Retina (tissue), 1 donor: ENCODE measurements at regions not wholly inside any gene's neighbourhood (a gene's known extent, or its start where the extent isn't known, plus 50 kb on each side); places are given as distances from the start of the nearest gene placed in this dataset.
A peak's percentile ranks its signal among the peaks of the same experiment; 100 is the strongest.
"Not testable (repeated sequence)": the region's sequence is repeated elsewhere in the genome, so short reads cannot be mapped to it uniquely, and the experiment has no call there.

Source experiments
- DNase-seq: peaks from one replicate; pipeline ENCODE4 v3.0.0-alpha.2; 2016

DNA sequence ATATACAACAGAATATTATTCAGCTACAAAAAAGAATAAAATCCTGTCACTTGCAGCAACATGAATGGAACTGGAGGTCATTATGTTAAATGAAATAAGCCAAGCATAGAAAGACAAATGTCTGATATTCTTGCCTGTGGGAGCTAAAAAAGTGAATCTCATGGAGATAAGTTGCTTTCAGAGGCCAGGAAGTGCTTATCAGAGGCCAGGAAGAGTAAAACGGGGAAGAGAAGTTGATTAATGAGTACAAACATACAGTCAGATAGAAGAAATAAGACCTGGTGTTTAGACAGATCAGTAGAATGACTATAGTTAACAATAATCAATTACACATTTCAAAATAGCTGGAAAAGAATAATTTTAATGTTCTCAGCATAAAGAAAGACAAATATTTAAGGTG is 54.4 kb upstream of the CPHXL start:
- no peak for DNase-seq

DNA sequence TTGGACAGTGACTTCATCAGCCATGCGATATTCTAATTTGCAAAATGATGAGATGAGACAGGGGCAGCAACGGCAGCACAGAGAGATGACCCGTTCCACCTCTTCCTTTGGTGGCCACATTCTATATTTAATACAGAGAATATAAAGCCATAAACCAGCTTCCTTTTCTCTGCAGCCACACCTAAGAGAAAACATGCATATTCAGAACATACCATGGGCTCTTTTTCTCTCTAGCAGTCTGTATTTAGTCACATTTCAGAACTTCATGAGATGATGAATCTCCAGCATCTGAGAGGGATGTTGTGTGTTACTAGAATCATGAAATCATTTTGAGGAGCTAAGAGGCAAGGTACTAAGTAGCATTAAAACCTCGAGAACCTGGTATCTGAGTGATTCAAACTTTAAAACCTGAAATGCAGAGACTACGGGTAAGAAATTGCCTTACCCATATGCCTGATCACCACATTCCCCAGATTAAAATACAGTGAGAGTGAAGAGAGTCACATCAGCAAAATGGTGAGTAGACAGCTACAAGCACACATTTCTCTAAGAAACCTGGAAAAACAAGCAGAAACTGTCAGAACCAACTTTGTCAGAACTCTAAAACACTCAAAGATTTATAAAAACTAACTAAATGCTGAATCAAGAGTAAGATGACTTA is 55.5 kb upstream of the CPHXL start:
- DNase-seq: no peak

DNA sequence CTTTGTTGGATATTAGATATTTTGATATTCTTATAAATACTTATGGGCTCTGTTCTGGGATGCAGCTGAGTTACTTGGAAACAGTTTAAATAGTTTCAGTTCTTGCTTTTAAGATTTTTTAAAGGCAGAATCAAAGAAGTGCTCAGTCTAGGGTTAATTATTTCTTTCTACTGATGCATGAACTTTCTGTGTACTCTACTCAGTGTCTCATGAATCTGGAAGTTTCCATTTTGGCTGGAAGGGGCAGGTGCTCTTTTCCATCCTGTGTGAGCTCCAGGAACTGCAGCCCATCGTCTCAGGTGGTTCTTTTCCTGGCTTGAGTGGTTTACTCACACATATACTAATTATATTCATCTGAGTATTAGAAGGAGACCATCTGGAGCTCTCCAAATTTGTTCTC is 61.1 kb upstream of the CPHXL start:
- no peak for DNase-seq

DNA sequence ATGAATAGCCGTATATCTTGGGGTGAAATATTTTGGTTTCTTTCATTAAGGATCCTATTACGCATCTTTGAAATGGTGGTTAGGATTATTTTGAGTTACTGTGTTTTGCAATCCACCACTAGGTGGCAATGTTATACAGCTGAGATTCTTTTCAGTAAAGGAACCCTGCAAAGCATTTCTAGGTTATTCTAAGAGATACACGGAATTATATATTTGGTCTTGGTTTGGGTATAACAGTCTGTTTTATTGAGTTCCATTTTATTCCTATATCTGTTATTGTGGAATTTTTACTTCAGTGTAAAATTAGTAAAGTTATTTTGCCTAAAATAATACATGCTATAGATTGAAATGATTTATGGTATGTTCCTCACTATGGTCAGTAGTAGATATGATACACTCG is 62.9 kb upstream of the CPHXL start:
- DNase-seq: peak; percentile 51

DNA sequence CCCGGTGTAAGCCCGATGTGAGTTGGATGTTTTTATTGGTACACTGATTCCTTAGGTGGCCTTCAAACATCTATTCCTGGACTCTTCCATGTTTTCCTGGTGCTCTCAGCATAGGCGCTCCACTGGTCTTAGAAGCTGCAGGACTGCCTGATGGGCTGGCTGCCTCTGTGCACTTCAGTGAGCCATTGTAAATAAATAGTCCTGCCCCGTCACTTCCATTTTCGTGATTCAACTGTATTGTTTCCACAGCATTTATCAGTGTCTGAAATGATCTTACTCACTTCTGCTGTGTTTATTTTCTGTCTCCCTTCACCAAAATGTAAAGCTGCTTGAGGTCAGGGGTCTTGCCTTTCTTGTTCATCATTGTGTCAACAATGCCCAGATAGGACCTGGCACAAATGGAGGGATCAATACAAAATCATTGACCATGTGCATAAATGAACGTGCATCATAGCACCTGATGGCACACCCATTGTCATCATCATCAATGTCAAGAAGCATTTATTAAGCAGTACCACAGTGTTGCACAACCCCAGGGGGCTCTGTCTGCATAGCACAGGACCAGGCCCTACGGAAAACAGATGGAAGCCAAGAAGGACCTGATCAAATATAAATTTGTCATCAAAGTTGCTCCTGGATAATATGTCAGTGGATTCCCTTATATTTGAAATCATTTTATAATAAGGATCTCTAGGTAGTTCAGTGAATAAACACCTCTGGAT is 66.6 kb upstream of the CPHXL start:
- peak; percentile 43 for DNase-seq

DNA sequence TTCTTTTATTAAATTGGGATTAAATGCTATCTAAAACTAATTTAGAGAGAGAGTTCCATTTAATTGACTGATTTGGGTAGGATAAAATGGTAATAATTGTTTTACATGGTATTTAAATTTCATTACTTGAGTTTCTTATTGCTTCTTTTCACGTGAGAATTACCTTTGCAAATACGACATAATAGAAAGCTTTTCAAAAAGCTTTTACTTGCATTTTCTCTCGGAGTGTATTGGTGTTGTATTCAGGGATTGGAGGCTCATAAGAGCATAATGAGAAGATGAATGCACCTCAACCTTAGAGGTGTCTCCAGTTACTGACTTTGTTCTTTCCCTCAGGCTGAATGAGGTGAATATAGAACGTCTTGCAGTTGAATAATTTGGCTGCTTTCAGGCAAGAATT is 67.4 kb upstream of the CPHXL start:
- no peak for DNase-seq

DNA sequence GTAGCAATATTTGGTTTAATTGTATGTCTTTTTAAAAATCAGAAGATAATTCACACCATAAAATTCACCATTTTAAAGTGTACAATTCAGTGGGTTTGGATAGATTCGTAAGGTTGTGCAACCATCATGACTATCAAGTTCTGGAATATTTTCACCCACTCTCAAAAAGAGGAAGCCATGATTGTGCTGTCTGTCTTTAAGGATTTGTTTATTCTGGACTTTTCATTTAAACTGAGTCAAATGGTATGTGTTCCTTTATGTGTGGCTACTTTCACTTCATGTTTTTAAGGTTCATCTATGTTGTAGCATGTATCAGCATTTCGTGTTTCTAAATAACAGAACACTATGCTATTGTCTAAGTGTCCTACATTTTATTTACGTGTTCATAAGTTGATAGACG is 68.1 kb upstream of the CPHXL start:
- no peak for DNase-seq

DNA sequence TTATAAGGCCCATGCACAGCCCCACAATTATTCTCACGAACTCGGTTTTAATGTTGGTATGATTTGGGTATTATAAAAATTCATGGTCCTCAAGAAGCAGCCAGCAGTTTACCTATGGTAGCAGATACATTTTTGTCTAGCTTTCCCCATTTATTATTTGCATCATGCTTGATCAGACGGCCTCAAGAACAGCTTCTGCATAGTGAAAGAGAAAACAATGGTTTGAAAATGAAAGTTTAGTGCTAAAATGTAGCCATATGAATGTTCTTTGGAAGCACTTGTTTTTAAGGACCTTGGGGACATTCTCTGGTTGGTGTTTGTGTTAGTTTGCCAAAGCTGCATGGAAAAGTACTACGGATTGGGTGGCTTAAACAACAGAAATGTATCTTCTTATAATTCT is 72.4 kb upstream of the CPHXL start:
- DNase-seq: no peak

DNA sequence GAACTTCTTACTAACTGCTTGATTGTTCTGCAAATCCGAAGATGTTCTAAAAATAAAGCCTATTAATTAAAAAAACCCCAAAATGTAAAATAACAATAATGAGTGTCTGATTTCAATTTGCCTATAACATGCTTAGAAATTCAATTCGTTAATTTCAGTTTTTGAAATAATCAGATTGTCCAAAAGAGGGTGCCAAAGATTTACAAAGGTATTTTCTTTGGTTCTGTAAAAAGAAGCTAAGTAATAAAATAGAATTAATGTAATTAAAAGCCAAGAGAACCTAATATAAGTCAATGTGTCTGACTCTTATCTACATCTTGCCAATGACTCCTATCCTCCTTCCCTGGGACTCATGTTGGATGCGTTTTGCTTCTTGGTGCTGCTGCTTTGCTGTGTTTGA is 75.0 kb upstream of the CPHXL start:
- no peak for DNase-seq

DNA sequence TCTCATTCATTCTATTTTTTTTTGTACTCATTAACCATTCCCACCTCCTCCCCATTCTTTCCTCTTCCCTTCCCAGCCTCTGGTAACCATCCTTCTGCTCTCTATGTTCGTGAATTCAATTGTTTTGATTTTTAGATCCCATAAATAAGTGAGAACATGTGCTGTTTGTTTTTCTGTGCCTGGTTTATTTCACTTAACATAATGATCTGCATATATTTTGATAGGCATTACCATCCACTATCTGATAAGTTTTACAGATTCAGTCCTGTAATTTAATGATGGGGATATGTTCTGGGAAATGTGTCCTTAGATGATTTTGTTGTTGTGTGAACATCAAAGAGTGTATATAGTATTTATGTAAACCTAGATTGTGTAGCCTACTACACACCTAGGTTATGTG is 77.5 kb upstream of the CPHXL start:
- no peak for DNase-seq

DNA sequence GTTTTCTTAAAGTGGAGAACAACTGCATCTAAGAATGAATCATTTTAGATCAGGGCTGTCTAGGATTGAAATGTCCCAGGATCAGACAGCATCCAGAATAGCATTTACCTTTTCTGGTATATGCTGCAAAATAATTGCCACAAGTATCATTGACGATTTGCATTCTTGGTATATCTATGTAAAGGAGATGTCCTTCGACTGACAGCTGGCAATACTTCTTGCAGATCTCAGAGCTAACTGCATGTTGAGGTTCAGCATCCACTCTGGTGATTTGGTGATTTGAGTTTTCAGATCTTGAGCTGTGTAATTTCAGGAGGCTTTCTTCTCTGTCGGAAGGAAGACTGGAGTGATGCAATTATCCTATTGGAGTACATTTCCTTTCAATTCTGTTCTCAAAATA is 78.1 kb upstream of the CPHXL start:
- DNase-seq: no peak

DNA sequence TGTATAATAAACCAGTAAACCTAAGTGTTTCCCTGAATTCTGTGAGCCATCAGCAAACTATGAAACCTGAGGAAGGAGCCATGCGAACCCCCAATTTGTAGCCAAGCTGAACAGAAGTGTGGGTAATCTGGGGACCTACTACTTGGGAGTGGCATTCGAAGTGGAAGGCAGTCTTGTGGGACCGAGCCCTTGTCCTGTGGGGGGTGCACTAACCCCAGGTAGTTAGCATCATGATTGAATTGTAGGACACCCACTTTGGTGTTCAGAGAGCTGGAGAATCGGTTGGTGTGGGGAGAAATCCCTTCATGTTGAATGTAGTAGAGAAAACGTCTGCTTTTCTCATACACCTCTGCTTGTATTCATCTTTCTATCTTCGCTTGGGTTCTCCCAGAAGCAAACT is 79.7 kb upstream of the CPHXL start:
- no peak for DNase-seq

DNA sequence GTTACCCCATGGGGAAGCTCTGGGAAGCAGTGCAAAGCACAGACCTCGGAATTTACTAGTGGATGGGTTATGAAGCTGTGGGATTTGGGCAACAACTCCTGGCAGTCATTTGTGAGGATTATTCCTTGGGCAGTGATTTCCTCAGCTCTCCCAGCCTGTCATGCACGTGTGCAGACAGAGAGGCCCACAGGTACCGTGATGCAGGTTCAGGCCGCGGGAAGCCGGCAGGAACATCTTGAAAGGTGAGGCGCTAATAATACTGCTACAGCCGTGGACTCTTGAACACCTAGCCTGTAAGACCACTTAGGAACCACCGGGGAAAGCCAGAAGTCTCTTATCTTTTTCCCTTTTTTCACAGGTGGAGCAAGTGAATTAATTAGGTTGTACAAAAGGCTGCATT is 80.2 kb upstream of the CPHXL start:
- DNase-seq: no peak

DNA sequence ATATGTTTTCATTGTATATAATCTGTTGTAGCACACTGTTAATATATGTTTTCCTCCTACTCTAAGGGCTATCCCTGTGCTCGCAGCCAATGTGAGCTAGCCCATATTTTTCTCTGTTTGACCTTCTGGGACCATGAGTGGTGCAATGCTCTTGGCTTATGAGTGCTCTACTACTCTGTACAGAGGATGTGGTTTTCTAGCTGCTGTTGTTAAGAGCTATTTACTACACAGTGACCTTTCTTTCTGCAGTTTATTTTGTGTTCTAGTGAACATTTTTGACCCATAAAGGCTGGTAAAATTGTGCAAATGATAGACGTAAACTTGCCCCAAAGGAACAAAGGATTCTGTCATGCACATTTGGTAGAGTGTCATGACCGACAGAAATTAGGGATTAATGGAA is 84.1 kb upstream of the CPHXL start:
- no peak for DNase-seq

DNA sequence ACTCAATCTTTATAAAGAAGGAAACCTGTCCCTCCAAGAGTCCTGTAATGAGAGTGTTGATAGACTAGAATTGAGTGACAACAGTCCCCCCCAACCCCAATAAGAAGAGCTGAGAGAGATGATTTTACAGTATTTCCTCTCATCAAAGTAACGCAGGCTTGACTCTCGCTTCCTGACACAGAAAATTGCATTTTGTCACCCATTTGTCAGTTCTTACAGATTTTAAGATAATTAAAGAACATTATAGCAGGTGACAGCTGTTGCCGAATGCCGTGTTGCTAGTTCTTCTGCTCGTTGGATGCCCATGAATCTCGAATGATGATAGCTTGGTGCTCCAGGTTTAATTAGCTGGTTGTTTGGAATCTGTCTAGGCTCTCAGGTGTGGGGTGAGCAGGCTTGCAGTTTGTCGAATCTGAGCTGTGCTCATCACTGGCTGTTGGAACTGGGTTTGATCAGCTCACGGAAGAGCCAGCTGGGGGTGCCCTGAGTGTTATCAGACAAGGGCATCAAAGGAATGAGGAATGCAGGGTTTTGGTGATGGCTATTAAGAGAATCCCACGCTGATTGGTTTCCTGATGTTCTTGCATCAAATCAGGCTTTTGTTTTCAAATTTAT is 84.8 kb upstream of the CPHXL start:
- no peak for DNase-seq

DNA sequence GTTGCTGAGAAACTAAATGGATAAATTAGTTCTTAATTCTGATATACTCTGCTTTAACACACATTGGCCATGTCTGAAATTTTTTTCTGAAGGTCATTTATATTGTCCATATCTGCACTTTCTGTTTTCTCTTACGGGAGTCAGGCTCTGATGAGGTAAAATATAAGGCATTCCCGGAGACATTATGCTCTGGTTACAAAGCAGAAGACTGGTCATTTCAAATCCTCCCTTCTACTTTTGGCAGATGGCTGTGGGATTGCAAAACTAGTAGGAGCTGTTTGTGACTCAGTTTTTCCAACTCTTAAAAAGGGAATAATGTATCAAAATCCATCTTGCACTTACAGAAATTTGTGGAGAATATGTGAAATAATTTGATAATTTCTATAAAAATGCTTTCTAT is 92.2 kb upstream of the CPHXL start:
- DNase-seq: no peak

DNA sequence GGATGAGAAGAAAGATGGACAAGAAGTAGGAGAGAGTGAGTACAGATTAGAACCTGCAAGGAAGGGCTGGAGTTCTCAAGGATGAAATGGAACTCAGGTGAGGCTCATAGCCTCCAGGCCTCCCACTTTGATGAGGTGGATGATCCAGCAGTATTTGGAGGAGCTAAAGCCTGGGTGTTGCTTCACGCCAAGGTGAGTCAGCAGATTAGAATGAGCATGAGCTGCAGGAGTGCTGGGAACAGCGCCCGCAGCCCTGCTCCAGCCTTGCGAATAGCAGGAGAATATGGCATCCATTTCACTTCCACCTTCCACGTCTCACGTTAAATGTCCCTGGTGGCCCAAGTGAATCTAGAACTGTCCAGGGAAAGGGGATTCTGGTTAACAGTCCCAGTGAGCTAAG is 94.4 kb upstream of the CPHXL start:
- no peak for DNase-seq

DNA sequence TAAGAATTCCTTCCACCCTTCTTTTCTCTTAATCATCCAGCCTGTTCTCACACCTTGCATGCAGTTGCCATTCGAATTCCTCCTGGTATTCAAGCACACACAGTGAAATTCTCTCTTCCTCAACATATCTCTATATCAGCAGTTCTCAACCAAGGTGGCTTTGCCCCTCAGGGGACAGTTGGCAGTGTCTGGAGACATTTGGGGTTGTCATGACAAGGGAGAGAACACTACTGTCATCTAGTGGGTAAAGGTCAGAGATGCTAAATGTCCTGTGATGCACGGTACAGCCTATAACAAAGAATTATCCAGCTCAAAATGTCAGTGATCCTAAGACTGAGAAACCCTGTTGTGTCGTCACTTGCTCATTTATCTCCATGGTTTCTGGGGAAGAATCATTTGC is 94.8 kb upstream of the CPHXL start:
- DNase-seq: no peak

DNA sequence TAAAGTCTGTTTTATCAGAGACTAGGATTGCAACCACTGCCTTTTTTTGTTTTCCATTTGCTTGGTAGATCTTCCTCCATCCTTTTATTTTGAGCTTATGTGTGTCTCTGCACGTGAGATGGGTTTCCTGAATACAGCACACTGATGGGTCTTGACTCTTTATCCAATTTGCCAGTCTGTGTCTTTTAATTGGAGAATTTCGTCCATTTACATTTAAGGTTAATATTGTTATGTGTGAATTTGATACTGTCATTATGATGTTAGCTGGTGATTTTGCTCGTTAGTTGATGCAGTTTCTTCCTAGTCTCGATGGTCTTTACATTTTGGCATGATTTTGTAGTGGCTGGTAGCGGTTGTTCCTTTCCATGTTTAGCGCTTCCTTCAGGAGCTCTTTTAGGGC is 99.5 kb upstream of the CPHXL start:
- not testable (repeated sequence) for DNase-seq

DNA sequence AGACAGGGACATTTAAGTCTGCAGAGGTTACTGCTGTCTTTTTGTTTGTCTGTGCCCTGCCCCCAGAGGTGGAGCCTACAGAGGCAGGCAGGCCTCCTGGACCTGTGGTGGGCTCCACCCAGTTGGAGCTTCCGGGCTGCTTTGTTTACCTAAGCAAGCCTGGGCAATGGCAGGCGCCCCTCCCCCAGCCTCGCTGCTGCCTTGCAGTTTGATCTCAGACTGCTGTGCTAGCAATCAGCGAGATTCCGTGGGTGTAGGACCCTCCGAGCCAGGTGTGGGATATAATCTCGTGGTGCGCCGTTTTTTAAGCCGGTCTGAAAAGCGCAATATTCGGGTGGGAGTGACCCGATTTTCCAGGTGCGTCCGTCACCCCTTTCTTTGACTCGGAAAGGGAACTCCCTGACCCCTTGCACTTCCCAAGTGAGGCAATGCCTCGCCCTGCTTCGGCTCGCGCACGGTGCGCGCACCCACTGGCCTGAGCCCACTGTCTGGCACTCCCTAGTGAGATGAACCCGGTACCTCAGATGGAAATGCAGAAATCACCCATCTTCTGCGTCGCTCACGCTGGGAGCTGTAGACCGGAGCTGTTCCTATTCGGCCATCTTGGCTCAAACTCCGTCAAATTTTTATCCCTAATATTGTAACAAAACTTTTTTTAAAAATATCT is 101.2 kb upstream of the CPHXL start:
- not testable (repeated sequence) for DNase-seq

DNA sequence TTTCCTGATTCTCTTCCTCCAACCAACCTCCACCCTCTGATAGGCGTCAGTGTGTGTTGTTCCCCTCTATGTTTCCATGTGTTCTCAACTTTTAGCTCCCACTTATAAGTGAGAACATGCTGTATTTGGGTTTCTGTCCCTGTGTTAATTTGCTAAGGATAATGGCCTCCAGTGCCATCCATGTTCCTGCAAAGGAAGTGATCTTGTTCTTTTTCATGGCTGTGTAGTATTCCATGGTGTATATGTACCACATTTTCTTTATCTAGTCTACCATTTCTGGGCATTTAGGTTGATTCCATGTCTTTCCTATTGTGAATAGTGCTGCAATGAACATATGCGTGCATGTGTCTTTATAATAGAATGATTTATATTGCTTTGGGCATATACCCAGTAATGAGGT is 107.1 kb upstream of the CPHXL start:
- DNase-seq: not testable (repeated sequence)

DNA sequence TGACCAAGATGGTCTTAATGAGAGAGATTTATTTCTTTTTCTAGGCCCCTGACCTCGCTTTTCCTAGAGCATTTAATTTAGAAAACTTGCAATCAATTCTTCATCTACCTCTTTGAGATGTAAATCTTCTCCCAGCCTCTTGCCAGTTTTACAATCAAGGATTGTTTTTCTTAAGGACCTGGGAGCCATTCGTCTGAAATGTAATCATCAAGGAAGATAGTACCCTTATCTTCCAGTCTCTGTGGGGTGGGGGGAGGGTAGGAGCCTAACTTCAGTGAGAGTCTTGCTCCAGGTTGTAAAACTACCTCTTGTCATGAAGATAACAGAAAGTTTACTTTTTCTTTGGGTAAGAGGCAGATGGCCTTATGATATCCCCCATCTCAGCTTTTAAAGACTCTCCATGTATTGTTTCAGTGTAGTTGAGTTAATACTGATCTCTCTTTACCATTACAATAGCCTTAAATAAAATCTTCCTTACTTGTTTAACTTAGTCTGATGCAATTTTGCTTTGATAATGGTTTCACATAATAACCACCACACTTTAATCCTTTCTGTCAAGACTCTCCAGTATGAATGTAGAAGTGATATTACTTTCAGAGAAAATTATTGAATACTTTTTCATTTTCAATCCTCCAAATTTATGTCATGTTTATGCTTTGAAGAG is 110.2 kb upstream of the CPHXL start:
- DNase-seq: no peak

DNA sequence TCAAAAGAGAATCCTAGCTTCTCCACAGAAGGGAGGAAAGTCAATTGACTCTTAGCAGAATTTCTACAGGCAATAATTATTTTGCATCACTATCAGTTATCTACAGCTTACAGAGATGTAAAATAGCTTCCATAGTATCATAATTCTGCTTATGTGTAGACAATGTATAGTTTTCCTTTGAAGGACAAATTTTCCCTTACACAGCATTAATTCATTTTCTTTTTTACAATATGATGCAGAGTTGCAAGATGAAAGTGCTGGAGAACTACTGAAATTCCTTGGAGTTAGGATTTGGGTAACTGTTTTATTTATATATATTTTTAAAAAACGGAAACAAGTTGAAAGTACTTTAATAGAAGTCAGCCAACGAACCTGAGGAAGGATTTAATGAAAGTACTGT is 111.0 kb upstream of the CPHXL start:
- DNase-seq: no peak

DNA sequence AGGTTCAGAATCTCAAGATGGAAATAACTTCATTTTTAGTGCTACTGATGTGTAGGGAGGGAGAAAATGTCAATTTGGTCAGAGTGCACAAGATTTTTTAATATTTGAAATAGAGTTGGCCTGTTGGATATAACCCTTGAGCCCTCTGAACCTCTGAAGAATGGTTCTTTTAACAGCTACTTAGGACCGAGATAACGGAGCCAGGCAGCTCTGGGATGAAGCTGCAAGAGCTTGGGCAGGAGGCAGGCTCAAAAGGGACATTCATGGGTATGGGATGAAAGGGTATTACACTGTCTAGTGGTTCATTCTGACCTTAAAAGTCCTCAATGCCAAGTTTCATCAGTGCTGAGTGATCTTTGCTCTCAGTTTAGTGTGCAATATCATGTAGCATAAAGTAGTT is 111.4 kb upstream of the CPHXL start:
- DNase-seq: no peak
